ENCODE measurements at regions not wholly inside any gene's neighbourhood (a gene's known extent, or its start where the extent isn't known, plus 50 kb on each side); places are given as distances from the start of the nearest gene placed in this dataset.

DNA sequence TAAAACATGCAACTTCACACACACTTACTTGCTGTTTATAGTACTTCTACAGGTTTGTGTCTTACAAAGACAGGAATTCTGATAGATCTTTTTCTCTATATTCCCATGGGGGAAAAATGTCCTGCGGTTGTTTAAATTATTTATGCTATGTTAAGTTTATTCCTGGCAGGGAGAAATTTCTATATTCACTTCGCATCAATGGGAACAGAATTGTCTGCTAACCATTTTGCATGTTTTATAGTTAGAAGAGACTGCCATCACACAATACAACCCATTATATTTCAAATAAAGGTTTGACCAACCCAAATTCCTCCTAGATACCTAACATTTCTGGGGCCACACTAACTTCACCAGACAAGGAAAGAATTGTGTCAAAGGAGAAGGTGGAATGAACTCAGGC is 110.0 kb upstream of the PRR16 start:
- no peaks in the 10 kb centered on the region for H4K20me1 ChIP-seq (ENCODE audit: insufficient read depth, low read length)
- no peak overlapping the region for H3K27ac ChIP-seq (ENCODE audit: low read depth, low read length)
- FAIRE-seq (no peak), DNase-seq (ENCODE audit: low read depth) (no peak)
- no peak overlapping the region for H3K9ac ChIP-seq (ENCODE audit: low read length)
- no peaks in the 10 kb centered on the region for H3K79me2 ChIP-seq (ENCODE audit: insufficient read depth, low read length)
- no peak overlapping the region for H3K4me3 ChIP-seq (ENCODE audit: insufficient read depth, low read depth, low read length)
- Mint-ChIP-seq H3K9me3 (ENCODE audit: unreplicated experiment) (peaks cover 5% of the 10 kb centered on the region), H3K4me1 (ENCODE audit: low read depth, unreplicated experiment) (peaks cover 5% of the 10 kb centered on the region), H3K27ac (ENCODE audit: unreplicated experiment) (no peak overlapping the region), H3K4me3 (ENCODE audit: unreplicated experiment) (no peak overlapping the region), H3K36me3 (ENCODE audit: low read depth, unreplicated experiment) (no peaks in the 10 kb centered on the region), H3K27me3 (ENCODE audit: low read depth, unreplicated experiment) (no peaks in the 10 kb centered on the region)
- TF ChIP-seq EZH2 (IDR thresholded peaks at IDR 0.05; ENCODE audit: insufficient read depth, low read length): no peak
- TF ChIP-seq, protein P1, sequence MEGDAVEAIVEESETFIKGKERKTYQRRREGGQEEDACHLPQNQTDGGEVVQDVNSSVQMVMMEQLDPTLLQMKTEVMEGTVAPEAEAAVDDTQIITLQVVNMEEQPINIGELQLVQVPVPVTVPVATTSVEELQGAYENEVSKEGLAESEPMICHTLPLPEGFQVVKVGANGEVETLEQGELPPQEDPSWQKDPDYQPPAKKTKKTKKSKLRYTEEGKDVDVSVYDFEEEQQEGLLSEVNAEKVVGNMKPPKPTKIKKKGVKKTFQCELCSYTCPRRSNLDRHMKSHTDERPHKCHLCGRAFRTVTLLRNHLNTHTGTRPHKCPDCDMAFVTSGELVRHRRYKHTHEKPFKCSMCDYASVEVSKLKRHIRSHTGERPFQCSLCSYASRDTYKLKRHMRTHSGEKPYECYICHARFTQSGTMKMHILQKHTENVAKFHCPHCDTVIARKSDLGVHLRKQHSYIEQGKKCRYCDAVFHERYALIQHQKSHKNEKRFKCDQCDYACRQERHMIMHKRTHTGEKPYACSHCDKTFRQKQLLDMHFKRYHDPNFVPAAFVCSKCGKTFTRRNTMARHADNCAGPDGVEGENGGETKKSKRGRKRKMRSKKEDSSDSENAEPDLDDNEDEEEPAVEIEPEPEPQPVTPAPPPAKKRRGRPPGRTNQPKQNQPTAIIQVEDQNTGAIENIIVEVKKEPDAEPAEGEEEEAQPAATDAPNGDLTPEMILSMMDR (IDR thresholded peaks at IDR 0.05; ENCODE audit: insufficient read depth, low read depth, low read length): no peak
- no peaks in the 10 kb centered on the region for H3K36me3 ChIP-seq (ENCODE audit: insufficient read depth, low read length)
- H3K9me3 ChIP-seq (ENCODE audit: insufficient read depth, low read depth, low read length): no peaks in the 10 kb centered on the region
- H2AFZ ChIP-seq (ENCODE audit: low read depth, low read length): no peak overlapping the region
- H3K4me1 ChIP-seq (ENCODE audit: insufficient read depth, low read length): no peaks in the 10 kb centered on the region
- H3K27me3 ChIP-seq (ENCODE audit: insufficient read depth, low read length): no peaks in the 10 kb centered on the region
- H3K4me2 ChIP-seq (ENCODE audit: low read length): no peak overlapping the region

DNA sequence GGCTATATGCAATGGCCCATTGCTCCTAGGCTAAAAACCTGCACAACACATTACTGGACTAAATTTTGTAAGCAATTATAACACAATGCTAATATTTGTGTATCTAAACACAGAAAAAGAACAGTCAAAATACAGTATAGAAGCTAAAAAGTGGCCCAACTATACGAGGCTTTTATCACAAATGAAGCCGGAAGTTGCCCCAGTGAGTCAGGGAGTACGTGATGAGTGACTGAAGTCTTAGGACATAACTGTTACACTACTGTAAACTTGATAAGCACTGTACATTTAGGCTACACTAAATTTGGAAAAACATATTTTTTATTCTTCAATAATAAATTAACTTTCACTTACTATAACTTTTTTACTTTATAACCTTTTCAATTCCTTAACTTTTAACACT is 105.2 kb upstream of the PRR16 start:
- FAIRE-seq: no peak
- Histone ChIP-seq H3K36me3 (ENCODE audit: insufficient read depth, low read length) (no peaks in the 10 kb centered on the region), H2AFZ (ENCODE audit: low read depth, low read length) (no peak overlapping the region), H3K9ac (ENCODE audit: low read length) (no peak overlapping the region), H3K9me3 (ENCODE audit: insufficient read depth, low read depth, low read length) (no peaks in the 10 kb centered on the region), H3K27ac (ENCODE audit: low read depth, low read length) (no peak overlapping the region), H3K4me3 (ENCODE audit: insufficient read depth, low read depth, low read length) (no peak overlapping the region), H3K4me1 (ENCODE audit: insufficient read depth, low read length) (no peaks in the 10 kb centered on the region), H3K4me2 (ENCODE audit: low read length) (no peak overlapping the region), H3K27me3 (ENCODE audit: insufficient read depth, low read length) (no peaks in the 10 kb centered on the region), H3K79me2 (ENCODE audit: insufficient read depth, low read length) (no peaks in the 10 kb centered on the region), H4K20me1 (ENCODE audit: insufficient read depth, low read length) (no peaks in the 10 kb centered on the region)
- no peaks in the 10 kb centered on the region for H3K9me3 Mint-ChIP-seq (ENCODE audit: unreplicated experiment)
- peaks cover 5% of the 10 kb centered on the region for H3K4me1 Mint-ChIP-seq (ENCODE audit: low read depth, unreplicated experiment)
- no peak for DNase-seq (ENCODE audit: low read depth)
- H3K36me3 Mint-ChIP-seq (ENCODE audit: low read depth, unreplicated experiment): no peaks in the 10 kb centered on the region
- no peak for TF ChIP-seq EZH2 (IDR thresholded peaks at IDR 0.05; ENCODE audit: insufficient read depth, low read length)
- TF ChIP-seq, protein P1 (IDR thresholded peaks at IDR 0.05; ENCODE audit: insufficient read depth, low read depth, low read length): no peak
- no peak overlapping the region for H3K4me3 Mint-ChIP-seq (ENCODE audit: unreplicated experiment)
- H3K27ac Mint-ChIP-seq (ENCODE audit: unreplicated experiment): no peak overlapping the region
- H3K27me3 Mint-ChIP-seq (ENCODE audit: low read depth, unreplicated experiment): no peaks in the 10 kb centered on the region

DNA sequence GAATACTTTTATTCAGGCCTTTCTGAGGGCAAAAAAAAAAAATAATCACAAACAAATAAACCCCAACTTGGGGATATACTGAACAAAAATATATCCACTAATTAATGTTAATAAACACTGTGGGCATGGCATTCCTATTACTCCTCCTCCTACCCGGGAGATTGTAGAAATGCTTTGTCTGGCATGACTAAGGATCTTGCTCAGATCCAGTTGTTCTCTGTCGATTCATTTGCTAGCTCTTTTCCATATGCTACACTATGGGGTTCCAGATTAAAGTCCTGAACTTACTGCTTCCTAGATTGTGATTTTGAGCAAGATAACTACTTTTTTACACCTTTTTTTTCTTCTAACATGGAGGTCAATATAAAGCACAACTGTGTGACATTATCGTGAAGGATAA is 102.2 kb upstream of the PRR16 start:
- Mint-ChIP-seq H3K4me3 (ENCODE audit: unreplicated experiment) (no peak overlapping the region), H3K36me3 (ENCODE audit: low read depth, unreplicated experiment) (no peaks in the 10 kb centered on the region), H3K27me3 (ENCODE audit: low read depth, unreplicated experiment) (no peaks in the 10 kb centered on the region), H3K9me3 (ENCODE audit: unreplicated experiment) (no peaks in the 10 kb centered on the region), H3K27ac (ENCODE audit: unreplicated experiment) (peak overlapping the region; percentile 72), H3K4me1 (ENCODE audit: low read depth, unreplicated experiment) (peaks cover 11% of the 10 kb centered on the region)
- no peaks in the 10 kb centered on the region for H3K79me2 ChIP-seq (ENCODE audit: insufficient read depth, low read length)
- H3K4me2 ChIP-seq (ENCODE audit: low read length): no peak overlapping the region
- TF ChIP-seq, protein P1 (IDR thresholded peaks at IDR 0.05; ENCODE audit: insufficient read depth, low read depth, low read length): no peak
- no peak for TF ChIP-seq EZH2 (IDR thresholded peaks at IDR 0.05; ENCODE audit: insufficient read depth, low read length)
- DNase-seq (ENCODE audit: low read depth) (no peak), FAIRE-seq (no peak)
- no peak overlapping the region for H3K4me3 ChIP-seq (ENCODE audit: insufficient read depth, low read depth, low read length)
- no peak overlapping the region for H3K9ac ChIP-seq (ENCODE audit: low read length)
- H3K27me3 ChIP-seq (ENCODE audit: insufficient read depth, low read length): no peaks in the 10 kb centered on the region
- H3K4me1 ChIP-seq (ENCODE audit: insufficient read depth, low read length): no peaks in the 10 kb centered on the region
- H2AFZ ChIP-seq (ENCODE audit: low read depth, low read length): no peak overlapping the region
- no peaks in the 10 kb centered on the region for H4K20me1 ChIP-seq (ENCODE audit: insufficient read depth, low read length)
- no peak overlapping the region for H3K27ac ChIP-seq (ENCODE audit: low read depth, low read length)
- H3K36me3 ChIP-seq (ENCODE audit: insufficient read depth, low read length): no peaks in the 10 kb centered on the region
- no peaks in the 10 kb centered on the region for H3K9me3 ChIP-seq (ENCODE audit: insufficient read depth, low read depth, low read length)
